GM21786 (cell line): ENCODE measurements at regions not wholly inside any gene's neighbourhood (a gene's known extent, or its start where the extent isn't known, plus 50 kb on each side); places are given as distances from the start of the nearest gene placed in this dataset.
"Not testable (repeated sequence)": the region's sequence is repeated elsewhere in the genome, so short reads cannot be mapped to it uniquely, and the experiment has no call there.

Experiments used
- ATAC-seq: cut with Tn5 transposase; IDR thresholded peaks from one replicate; pipeline ENCODE4 v1.9.1; 2021; ENCODE audit not compliant: unreplicated experiment

DNA sequence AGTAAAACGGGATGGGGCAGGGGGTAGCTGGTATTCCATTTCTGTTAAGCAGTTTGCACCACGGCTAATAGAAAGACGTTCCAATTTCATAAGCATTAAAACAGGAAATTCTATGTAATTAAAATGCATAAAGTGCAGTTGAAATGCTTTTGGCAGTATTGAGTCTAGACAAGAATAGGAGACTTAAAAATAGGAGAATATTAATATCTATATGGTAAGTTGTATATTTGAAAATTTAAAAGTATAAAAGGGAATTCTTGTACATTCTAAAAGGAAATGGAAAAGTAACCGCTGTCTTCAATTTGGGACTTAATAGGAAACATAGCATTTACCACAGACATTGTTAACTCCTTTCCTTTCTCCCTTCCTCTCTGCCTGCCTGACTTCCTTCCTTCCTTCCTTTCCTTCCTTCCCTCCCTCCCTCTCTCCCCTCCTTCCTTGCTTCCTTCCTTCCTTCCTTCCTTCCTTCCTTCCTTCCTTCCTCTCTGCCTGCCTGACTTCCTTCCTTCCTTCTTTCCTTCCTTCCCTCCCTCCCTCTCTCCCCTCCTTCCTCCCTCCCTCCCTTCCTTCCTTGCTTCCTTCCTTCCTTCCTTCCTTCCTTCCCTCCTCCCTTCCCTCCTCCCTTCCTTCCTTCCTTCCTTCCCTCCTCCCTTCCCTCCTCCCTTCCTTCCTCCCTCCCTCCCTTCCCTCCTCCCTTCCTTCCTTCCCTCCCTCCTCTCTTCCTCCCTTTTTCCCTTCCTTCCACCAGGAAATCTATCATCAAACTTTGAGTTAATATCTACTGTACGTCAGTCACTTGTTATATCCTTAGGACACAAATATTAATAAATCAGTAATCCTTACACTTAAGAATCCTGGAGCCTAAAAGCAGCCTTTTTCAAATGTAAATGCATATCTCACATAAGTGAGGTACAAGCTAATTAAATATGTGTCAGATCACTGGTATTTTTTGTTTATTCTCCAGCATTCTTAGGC lies 1049.3 kb downstream of the GALC start:
- no peak for ATAC-seq

DNA sequence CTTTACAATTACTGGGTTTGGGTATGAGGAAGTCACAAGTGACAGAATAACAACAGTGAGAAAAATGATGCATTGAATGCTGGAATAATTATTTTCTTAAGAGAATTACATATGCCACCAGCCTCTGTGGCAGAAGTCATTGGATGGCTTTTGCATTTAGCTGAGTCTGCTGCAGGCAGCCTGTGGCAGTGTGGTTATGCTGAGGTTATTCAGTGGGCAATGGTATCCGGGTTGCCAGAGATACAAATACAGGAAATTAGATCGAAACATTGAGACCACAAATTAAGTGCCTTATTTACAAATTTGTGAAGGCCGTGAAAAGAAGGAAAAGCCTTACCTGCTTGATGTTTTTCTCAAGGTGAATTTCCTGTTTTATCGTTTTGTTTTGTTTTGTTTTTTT lies 1050.0 kb downstream of the GALC start:
- ATAC-seq, result no peak

GRCh38 chr14:86940106-86940505 lies 1052.9 kb downstream of the GALC start:
- no peak for ATAC-seq

GRCh38 chr14:86938320-86938719 lies 1054.7 kb downstream of the GALC start:
- no peak for ATAC-seq

DNA sequence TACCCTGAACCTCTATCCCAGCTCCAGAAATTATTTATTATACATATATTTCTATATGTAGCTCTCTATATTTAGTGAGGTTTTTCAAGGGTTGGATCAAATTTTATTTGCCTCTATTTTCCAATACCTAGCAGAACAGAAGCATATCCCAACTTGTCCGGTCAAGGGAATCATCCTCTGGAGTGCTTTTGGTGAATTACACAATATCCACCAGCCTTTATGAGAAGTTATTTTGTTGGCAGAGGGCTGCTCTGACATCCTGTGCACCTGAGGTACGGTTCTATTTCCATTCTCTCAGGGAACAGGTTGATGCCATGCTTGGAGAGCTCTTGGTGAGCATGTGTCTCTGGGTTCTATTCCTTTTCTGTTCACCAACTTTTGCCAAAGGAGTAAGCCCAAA lies 1056.4 kb downstream of the GALC start:
- ATAC-seq, result no peak

GRCh38 chr14:86935241-86935885 lies 1057.6 kb downstream of the GALC start:
- no peak for ATAC-seq

DNA sequence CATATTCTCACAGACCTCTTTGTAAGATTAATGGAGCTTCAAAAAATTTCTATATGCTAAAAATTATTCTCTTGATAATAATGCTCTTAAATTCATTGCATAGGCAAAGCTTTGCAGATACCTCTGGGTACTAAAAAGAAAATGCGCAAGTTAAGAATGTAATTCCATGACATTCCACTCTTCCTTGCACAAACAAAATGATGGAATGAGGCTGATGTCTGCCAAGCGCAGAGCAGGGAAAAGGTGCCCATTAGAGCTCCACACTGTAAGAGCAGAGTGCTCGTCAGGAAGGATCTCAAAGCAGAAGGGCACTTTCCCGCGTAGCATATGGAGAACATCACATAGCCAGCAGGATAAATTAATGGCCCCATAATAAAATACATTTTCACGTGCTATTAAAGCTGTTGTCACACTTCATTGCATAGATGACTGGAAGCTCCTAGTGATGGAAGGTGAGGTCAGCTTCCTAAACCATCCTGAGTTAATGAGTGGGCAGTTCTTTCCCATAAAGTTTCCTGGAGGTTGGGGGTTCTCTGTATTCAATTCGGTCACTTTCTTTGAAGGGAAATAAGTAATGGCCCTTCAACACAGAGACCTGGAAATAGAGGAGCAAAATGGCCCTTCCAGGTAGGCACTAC lies 1058.9 kb downstream of the GALC start:
- ATAC-seq, result no peak

GRCh38 chr14:86933460-86933859 lies 1059.5 kb downstream of the GALC start:
- no peak for ATAC-seq

- no peak for ATAC-seq
Measured at GRCh38 chr14:86915406-86915805, 1077.6 kb downstream of the GALC start.

GRCh38 chr14:86912709-86913108 lies 1080.3 kb downstream of the GALC start:
- no peak for ATAC-seq

DNA sequence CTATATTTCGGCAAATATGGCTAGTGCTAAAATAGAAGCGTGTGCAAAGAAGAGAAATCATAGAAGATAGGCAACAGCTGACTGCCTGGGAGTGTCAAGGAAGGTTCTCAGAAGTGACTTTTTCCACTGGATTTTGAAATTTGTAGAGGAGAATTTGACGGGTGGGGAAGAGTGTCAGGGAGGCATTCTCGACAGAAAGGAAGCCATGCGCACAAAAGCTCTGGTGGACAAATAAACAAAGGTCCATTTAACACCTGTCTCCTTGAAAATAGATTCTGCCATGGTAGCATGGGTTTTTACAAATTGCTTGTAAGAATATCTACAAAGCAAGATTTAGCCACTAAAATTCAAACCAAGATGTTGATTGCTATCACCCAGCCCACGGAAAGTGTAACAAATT lies 1081.5 kb downstream of the GALC start:
- ATAC-seq, result no peak

- not testable (repeated sequence) for ATAC-seq
Measured at GRCh38 chr14:86905386-86905926, 1087.5 kb downstream of the GALC start.

GRCh38 chr14:86902176-86902950 lies 1090.6 kb downstream of the GALC start:
- ATAC-seq, result no peak

DNA sequence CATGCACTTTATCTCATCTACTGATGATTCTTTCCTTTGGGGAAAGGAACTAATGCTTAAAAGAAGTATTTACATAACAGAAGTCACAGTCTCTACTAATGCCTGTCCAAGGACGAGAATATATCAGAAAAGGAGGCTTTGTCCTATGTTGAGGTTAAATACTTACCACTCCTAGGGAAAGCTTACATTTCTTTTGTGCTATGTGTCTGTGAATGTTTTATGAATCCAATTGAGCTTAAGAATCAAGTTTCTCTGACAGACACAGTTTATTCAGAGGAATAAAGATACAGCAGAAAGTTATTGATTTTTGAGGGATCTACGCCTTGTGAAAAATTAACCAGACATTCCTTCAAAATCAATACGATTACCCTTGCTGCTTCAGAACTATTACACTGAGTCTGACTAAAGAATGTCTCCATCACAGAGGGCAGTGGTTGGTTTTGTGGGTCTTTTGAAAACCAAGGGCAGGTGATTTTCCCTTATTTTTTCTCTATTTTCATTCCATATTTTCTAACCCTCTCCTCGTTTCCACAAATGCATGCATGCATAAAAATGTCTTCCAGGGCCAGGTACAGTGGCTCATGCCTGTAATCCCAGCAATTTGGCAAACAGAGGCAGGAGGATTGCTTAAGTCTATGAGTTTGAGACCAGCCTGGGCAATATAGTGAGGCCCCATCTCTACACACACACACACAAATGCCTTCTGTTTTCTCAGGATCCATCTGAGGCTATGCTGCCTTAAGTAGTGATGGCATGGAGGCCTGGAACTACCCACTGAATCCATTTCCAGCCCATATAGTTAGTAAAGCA lies 1095.1 kb downstream of the GALC start:
- ATAC-seq, result no peak

DNA sequence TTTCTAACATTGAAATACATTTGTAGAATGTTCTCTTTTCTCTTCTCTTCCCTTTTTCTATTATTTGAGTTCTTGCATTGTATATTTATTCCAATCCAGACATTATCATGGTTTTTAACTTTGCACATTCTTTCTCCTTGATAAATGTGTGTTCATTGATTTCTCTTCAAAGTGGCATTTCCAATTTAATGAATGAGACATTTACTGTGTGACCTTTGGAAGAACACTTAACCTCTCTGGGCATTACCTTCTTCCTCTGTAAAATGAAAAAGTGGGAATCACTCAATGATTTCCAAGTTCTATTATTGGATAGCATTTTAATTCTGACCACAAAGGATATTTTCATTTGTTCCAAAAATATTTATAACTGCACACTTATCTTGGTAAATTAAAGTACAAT lies 1095.8 kb downstream of the GALC start:
- ATAC-seq, result no peak

- ATAC-seq, result no peak
Measured at GRCh38 chr14:86896701-86897100, 1096.3 kb downstream of the GALC start.

DNA sequence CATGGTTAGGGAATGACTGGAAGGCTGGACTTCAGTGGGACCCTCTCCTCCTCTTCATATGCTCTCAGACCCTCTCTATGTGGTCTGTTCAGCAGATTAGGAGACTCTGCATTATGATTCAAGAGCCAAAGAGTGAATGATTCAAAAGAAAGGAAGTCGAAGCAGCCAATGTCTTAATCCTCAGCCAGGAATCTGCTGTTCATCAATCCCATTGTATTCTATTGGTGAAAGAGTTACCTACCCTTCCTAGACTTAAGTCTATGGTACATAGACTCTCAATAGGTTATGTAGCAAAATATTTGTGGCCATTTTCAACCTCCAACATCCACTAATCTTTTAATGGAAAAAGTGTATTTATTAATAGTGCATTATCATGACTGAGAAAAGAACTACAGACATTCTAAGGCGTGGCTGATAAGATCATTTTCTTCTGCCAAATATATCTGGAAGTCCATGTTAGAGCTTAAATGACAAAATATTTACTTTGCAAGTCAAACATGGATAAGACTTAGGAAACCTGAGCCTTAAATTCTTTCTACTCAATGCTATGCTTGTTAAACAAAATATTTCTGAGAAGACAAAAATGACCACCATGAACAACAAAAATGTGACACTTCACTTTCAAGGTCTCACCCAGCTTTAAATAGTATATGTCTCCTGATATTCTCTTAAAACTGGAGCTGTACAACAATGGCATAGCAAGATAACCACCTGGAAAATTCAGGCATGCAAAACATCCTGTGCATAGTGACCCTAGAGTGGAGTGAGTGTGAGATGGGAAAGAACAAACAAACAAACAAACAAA lies 1100.6 kb downstream of the GALC start:
- no peak for ATAC-seq

- no peak for ATAC-seq
Measured at GRCh38 chr14:86885280-86885679, 1107.7 kb downstream of the GALC start.

DNA sequence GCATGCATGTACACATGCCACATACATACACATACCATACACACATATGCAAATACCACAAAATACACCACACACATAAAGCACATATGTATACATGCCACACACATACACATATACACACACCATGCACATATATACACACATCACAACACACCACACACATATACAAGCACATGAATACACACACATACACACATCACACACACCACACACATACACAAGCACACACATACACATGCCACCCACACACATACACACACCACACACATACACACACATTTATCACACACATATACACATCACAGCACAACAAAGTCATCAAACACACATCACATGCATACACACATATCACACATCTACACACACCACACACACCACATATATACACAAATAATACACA lies 1108.5 kb downstream of the GALC start:
- no peak for ATAC-seq
